ENCODE measurements at regions not wholly inside any gene's neighbourhood (a gene's known extent, or its start where the extent isn't known, plus 50 kb on each side); places are given as distances from the start of the nearest gene placed in this dataset.
"Not testable (repeated sequence)": the region's sequence is repeated elsewhere in the genome, so short reads cannot be mapped to it uniquely, and the experiment has no call there.

GRCh38 chr15:95763426-95763825 lies 567.1 kb upstream of the NR2F2 start:
- H3K9me3 ChIP-seq (ENCODE audit: control insufficient read depth, insufficient read depth, low read length) = no peaks in the 10 kb centered on the region
- no peaks in the 10 kb centered on the region for H3K36me3 ChIP-seq (ENCODE audit: insufficient read depth, low read length)
- no peak overlapping the region for H3K9ac ChIP-seq (ENCODE audit: low read depth, low read length)
- no peaks in the 10 kb centered on the region for H3K4me1 ChIP-seq (ENCODE audit: insufficient read depth, low read length)

- H3K36me3 ChIP-seq (ENCODE audit: insufficient read depth, low read length) = no peaks in the 10 kb centered on the region
- peaks cover under 1% of the 10 kb centered on the region; the same call in 1 of the 2 replicates for H3K4me1 ChIP-seq (ENCODE audit: insufficient read depth, low read length)
- H3K9ac ChIP-seq (ENCODE audit: low read depth, low read length) = no peak overlapping the region
- no peaks in the 10 kb centered on the region for H3K9me3 ChIP-seq (ENCODE audit: control insufficient read depth, insufficient read depth, low read length)
These were observed 565.3 kb upstream of the NR2F2 start for GRCh38 chr15:95765161-95765560.

- Histone ChIP-seq H3K9ac (ENCODE audit: low read depth, low read length) (no peak overlapping the region), H3K36me3 (ENCODE audit: insufficient read depth, low read length) (no peaks in the 10 kb centered on the region), H3K4me1 (ENCODE audit: insufficient read depth, low read length) (peaks cover 3% of the 10 kb centered on the region; the same call in 1 of the 2 replicates), H3K9me3 (ENCODE audit: control insufficient read depth, insufficient read depth, low read length) (no peaks in the 10 kb centered on the region)
These were observed 560.3 kb upstream of the NR2F2 start for GRCh38 chr15:95770196-95770595.

GRCh38 chr15:95772982-95773381 lies 557.5 kb upstream of the NR2F2 start:
- Histone ChIP-seq H3K9me3 (ENCODE audit: control insufficient read depth, insufficient read depth, low read length) (no peaks in the 10 kb centered on the region), H3K9ac (ENCODE audit: low read depth, low read length) (no peak overlapping the region), H3K36me3 (ENCODE audit: insufficient read depth, low read length) (no peaks in the 10 kb centered on the region), H3K4me1 (ENCODE audit: insufficient read depth, low read length) (peaks cover 3% of the 10 kb centered on the region; the same call in 1 of the 2 replicates)

GRCh38 chr15:95784508-95784907 lies 546.0 kb upstream of the NR2F2 start:
- Histone ChIP-seq H3K9ac (ENCODE audit: low read depth, low read length) (no peak overlapping the region), H3K4me1 (ENCODE audit: insufficient read depth, low read length) (no peaks in the 10 kb centered on the region), H3K36me3 (ENCODE audit: insufficient read depth, low read length) (no peaks in the 10 kb centered on the region), H3K9me3 (ENCODE audit: control insufficient read depth, insufficient read depth, low read length) (peaks cover 6% of the 10 kb centered on the region)

- H3K9me3 ChIP-seq (ENCODE audit: control insufficient read depth, insufficient read depth, low read length); H3K36me3 ChIP-seq (ENCODE audit: insufficient read depth, low read length); H3K9ac ChIP-seq (ENCODE audit: low read depth, low read length); H3K4me1 ChIP-seq (ENCODE audit: insufficient read depth, low read length): not testable (repeated sequence)
These were observed 545.2 kb upstream of the NR2F2 start for GRCh38 chr15:95785276-95785675.

GRCh38 chr15:95793231-95793630 lies 537.3 kb upstream of the NR2F2 start:
- H3K9ac ChIP-seq (ENCODE audit: low read depth, low read length) = no peak overlapping the region
- H3K9me3 ChIP-seq (ENCODE audit: control insufficient read depth, insufficient read depth, low read length) = no peaks in the 10 kb centered on the region
- no peaks in the 10 kb centered on the region for H3K36me3 ChIP-seq (ENCODE audit: insufficient read depth, low read length)
- H3K4me1 ChIP-seq (ENCODE audit: insufficient read depth, low read length) = no peaks in the 10 kb centered on the region

- no peak overlapping the region for H3K9ac ChIP-seq (ENCODE audit: low read depth, low read length)
- H3K4me1 ChIP-seq (ENCODE audit: insufficient read depth, low read length) = no peaks in the 10 kb centered on the region
- H3K36me3 ChIP-seq (ENCODE audit: insufficient read depth, low read length) = no peaks in the 10 kb centered on the region
- no peaks in the 10 kb centered on the region for H3K9me3 ChIP-seq (ENCODE audit: control insufficient read depth, insufficient read depth, low read length)
These were observed 535.1 kb upstream of the NR2F2 start for GRCh38 chr15:95795386-95795785.

- Histone ChIP-seq H3K9ac (ENCODE audit: low read depth, low read length) (no peak overlapping the region), H3K36me3 (ENCODE audit: insufficient read depth, low read length) (no peaks in the 10 kb centered on the region)
These were observed 531.0 kb upstream of the NR2F2 start for GRCh38 chr15:95799286-95800200.

GRCh38 chr15:95804484-95804883 lies 526.0 kb upstream of the NR2F2 start:
- Histone ChIP-seq H3K9me3 (ENCODE audit: control insufficient read depth, insufficient read depth, low read length) (no peaks in the 10 kb centered on the region), H3K9ac (ENCODE audit: low read depth, low read length) (no peak overlapping the region), H3K36me3 (ENCODE audit: insufficient read depth, low read length) (no peaks in the 10 kb centered on the region), H3K4me1 (ENCODE audit: insufficient read depth, low read length) (no peaks in the 10 kb centered on the region)

More at GRCh38 chr15:95799286-95800200, 531.0 kb upstream of the NR2F2 start:
- Histone ChIP-seq H3K4me1 (ENCODE audit: insufficient read depth, low read length) (no peaks in the 10 kb centered on the region), H3K9me3 (ENCODE audit: control insufficient read depth, insufficient read depth, low read length) (no peaks in the 10 kb centered on the region)

- Histone ChIP-seq H3K4me1 (ENCODE audit: insufficient read depth, low read length) (no peaks in the 10 kb centered on the region), H3K9ac (ENCODE audit: low read depth, low read length) (no peak overlapping the region), H3K9me3 (ENCODE audit: control insufficient read depth, insufficient read depth, low read length) (no peaks in the 10 kb centered on the region), H3K36me3 (ENCODE audit: insufficient read depth, low read length) (no peaks in the 10 kb centered on the region)
These were observed 518.0 kb upstream of the NR2F2 start for GRCh38 chr15:95812491-95812890.

- H3K36me3 ChIP-seq (ENCODE audit: insufficient read depth, low read length) = no peaks in the 10 kb centered on the region
- H3K4me1 ChIP-seq (ENCODE audit: insufficient read depth, low read length) = no peaks in the 10 kb centered on the region
- H3K9ac ChIP-seq (ENCODE audit: low read depth, low read length) = no peak overlapping the region
- no peaks in the 10 kb centered on the region for H3K9me3 ChIP-seq (ENCODE audit: control insufficient read depth, insufficient read depth, low read length)
These were observed 515.6 kb upstream of the NR2F2 start for GRCh38 chr15:95814908-95815307.

GRCh38 chr15:95816591-95816990 lies 513.9 kb upstream of the NR2F2 start:
- Histone ChIP-seq H3K9ac (ENCODE audit: low read depth, low read length) (no peak overlapping the region), H3K36me3 (ENCODE audit: insufficient read depth, low read length) (no peaks in the 10 kb centered on the region), H3K9me3 (ENCODE audit: control insufficient read depth, insufficient read depth, low read length) (no peaks in the 10 kb centered on the region), H3K4me1 (ENCODE audit: insufficient read depth, low read length) (no peaks in the 10 kb centered on the region)

GRCh38 chr15:95822961-95823360 lies 507.5 kb upstream of the NR2F2 start:
- H3K4me1 ChIP-seq (ENCODE audit: insufficient read depth, low read length) = no peaks in the 10 kb centered on the region
- H3K36me3 ChIP-seq (ENCODE audit: insufficient read depth, low read length) = no peaks in the 10 kb centered on the region
- H3K9me3 ChIP-seq (ENCODE audit: control insufficient read depth, insufficient read depth, low read length) = no peaks in the 10 kb centered on the region
- H3K9ac ChIP-seq (ENCODE audit: low read depth, low read length) = no peak overlapping the region

- H3K36me3 ChIP-seq (ENCODE audit: insufficient read depth, low read length) = no peaks in the 10 kb centered on the region
These were observed 505.3 kb upstream of the NR2F2 start for GRCh38 chr15:95825208-95825607.

More at GRCh38 chr15:95825208-95825607, 505.3 kb upstream of the NR2F2 start:
- no peaks in the 10 kb centered on the region for H3K4me1 ChIP-seq (ENCODE audit: insufficient read depth, low read length)
- no peaks in the 10 kb centered on the region for H3K9me3 ChIP-seq (ENCODE audit: control insufficient read depth, insufficient read depth, low read length)
- H3K9ac ChIP-seq (ENCODE audit: low read depth, low read length) = no peak overlapping the region
